Testis (tissue), 2 donors: ENCODE measurements at regions not wholly inside any gene's neighbourhood (a gene's known extent, or its start where the extent isn't known, plus 50 kb on each side); places are given as distances from the start of the nearest gene placed in this dataset.

ENCODE experiments used
- DNase-seq: peaks from one replicate; pipeline ENCODE4 v3.0.0-alpha.2; 2019
- H3K27ac ChIP-seq, 2 donors: fragments of 200-600 bp; sonication (generic); one replicate each; pipeline ENCODE4 v1.5.1; 2019
- H3K27me3 ChIP-seq: fragments of 200-600 bp; sonication (generic); one replicate; pipeline ENCODE4 v1.5.1; 2019
- H3K36me3 ChIP-seq: fragments of 200-600 bp; sonication (generic); one replicate; pipeline ENCODE4 v1.5.1; 2017; ENCODE audit warnings: low read depth; ENCODE audit errors: missing control alignments
- H3K4me1 ChIP-seq: fragments of 200-600 bp; sonication (generic); one replicate; pipeline ENCODE4 v1.5.1; 2019
- H3K4me3 ChIP-seq, 2 donors: fragments of 200-600 bp; sonication (generic); one replicate each; pipeline ENCODE4 v1.5.1; 2017 to 2019
- H3K9me3 ChIP-seq: fragments of 200-600 bp; sonication (generic); one replicate; pipeline ENCODE4 v1.5.1; 2017
- CTCF ChIP-seq, 3 experiments: fragments of 450-650 bp in 2 of 3; fragments of 200-600 bp in 1 of 3; sonication (generic) in 1 of 3; IDR thresholded peaks; one replicate each; pipeline ENCODE4 v1.5.1; 2016 to 2019; ENCODE audit warnings: antibody characterized with exemption in 3 of 3, mild to moderate bottlenecking in 2 of 3, moderate library complexity in 1 of 3
- POLR2A ChIP-seq: fragments of 450-650 bp; IDR thresholded peaks from one replicate; pipeline ENCODE4 v1.6.1; 2017; ENCODE audit warnings: antibody characterized with exemption, mild to moderate bottlenecking, moderate library complexity
- WGBS, 2 donors: methylation state at CpG; one replicate each; pipeline ENCODE4 v1.1.5; 2018; 5-methylcytosine and 5-hydroxymethylcytosine counted together
- intact Hi-C: fragments of 100-400 bp; cut with DNase I; formaldehyde crosslinking; loops from one replicate; pipeline ENCODE4 v1.15.1; 2023; ENCODE audit warnings: low total_unique reads
- microRNA-seq, 2 donors: library from miRNA; unstranded; fragments of <30 nt; microRNA quantifications; one replicate each; pipeline ENCODE4, GENCODE V29; 2016; ENCODE audit warnings: borderline number of aligned reads in 2 of 2, borderline replicate concordance in 1 of 2
- small RNA-seq, 2 donors: library from RNA; depleted of rRNA; stranded (forward); fragments of <200 nt; gene quantifications; one replicate each; pipeline ENCODE3, GENCODE V24; 2016

- Histone ChIP-seq H3K4me3 (no peak overlapping the region), H3K27me3 (no peaks in the 10 kb centered on the region), H3K4me1 (peaks cover 8% of the 10 kb centered on the region), H3K36me3 (no peaks in the 10 kb centered on the region), H3K9me3 (no peaks in the 10 kb centered on the region), H3K27ac (no peak overlapping the region)
- WGBS, 2 donors, result 43 to 57% methylated on average over 2 of the region's 2 CpGs
- intact Hi-C loops, result no loop called here
- DNase-seq, result no peak
- TF ChIP-seq POLR2A (no peak), CTCF (IDR thresholded peaks at IDR 0.05) (no peak)
Observed at GRCh38 chr16:77131398-77131797, 59.6 kb upstream of the MON1B start.

- intact Hi-C loops, result no loop called here
- Histone ChIP-seq H3K4me3 (no peak overlapping the region), H3K36me3 (no peaks in the 10 kb centered on the region), H3K27ac (no peak overlapping the region), H3K27me3 (no peaks in the 10 kb centered on the region), H3K9me3 (no peaks in the 10 kb centered on the region), H3K4me1 (peaks cover under 1% of the 10 kb centered on the region)
- no peak for DNase-seq
- TF ChIP-seq CTCF (IDR thresholded peaks at IDR 0.05) (no peak), POLR2A (no peak)
- 44 to 52% methylated on average over 3 of the region's 3 CpGs for WGBS, 2 donors
Observed at GRCh38 chr16:77132051-77132618, 58.9 kb upstream of the MON1B start.

- intact Hi-C loops, result no loop called here
- no peak for TF ChIP-seq CTCF (IDR thresholded peaks at IDR 0.05)
- TF ChIP-seq POLR2A, result no peak
- 65 to 72% methylated on average over 4 of the region's 4 CpGs for WGBS, 2 donors
Observed at GRCh38 chr16:77133706-77134105, 57.3 kb upstream of the MON1B start.

GRCh38 chr16:77137045-77137444 is 53.9 kb upstream of the MON1B start:
- Histone ChIP-seq H3K27me3 (no peaks in the 10 kb centered on the region), H3K36me3 (no peaks in the 10 kb centered on the region), H3K4me1 (no peaks in the 10 kb centered on the region), H3K4me3 (no peak overlapping the region), H3K9me3 (no peaks in the 10 kb centered on the region), H3K27ac (no peak overlapping the region)
- intact Hi-C loops, result no loop called here
- no peak for DNase-seq
- WGBS, 2 donors, result 58 to 64% methylated on average over 3 of the region's 3 CpGs
- TF ChIP-seq CTCF (IDR thresholded peaks at IDR 0.05) (no peak), POLR2A (no peak)

More at GRCh38 chr16:77133706-77134105, 57.3 kb upstream of the MON1B start:
- Histone ChIP-seq H3K27me3 (no peaks in the 10 kb centered on the region), H3K27ac (no peak overlapping the region), H3K9me3 (no peaks in the 10 kb centered on the region), H3K36me3 (no peaks in the 10 kb centered on the region), H3K4me1 (no peaks in the 10 kb centered on the region), H3K4me3 (no peak overlapping the region)
- DNase-seq, result no peak

Small RNAs in the stretch of these regions (microRNA-seq; reads per million reads assigned to microRNA genes)
- 0 reads per million in 2 donors for gene MIR4719

Small RNAs in the stretch of these regions (small RNA-seq; reads per million reads assigned to genes)
- 0 reads per million in 2 donors for gene MIR4719
